Large intestine (tissue), 3 donors: ENCODE measurements at regions not wholly inside any gene's neighbourhood (a gene's known extent, or its start where the extent isn't known, plus 50 kb on each side); places are given as distances from the start of the nearest gene placed in this dataset.

Experiments
- DNase-seq, 2 donors: peaks; one replicate each; pipeline versions ENCODE4 v3.0.0 to v3.0.0-alpha.2; 2013
- H3K27ac ChIP-seq: one replicate; pipeline ENCODE4 v1.5.1; 2013; ENCODE audit warnings: low read length
- H3K27me3 ChIP-seq: 2 replicates; pipeline ENCODE4 v1.6.1; 2013; ENCODE audit warnings: low read length; ENCODE audit not compliant: control insufficient read depth, insufficient read depth
- H3K36me3 ChIP-seq: 2 replicates; pipeline ENCODE4 v1.6.1; 2013; ENCODE audit warnings: low read length; ENCODE audit not compliant: control insufficient read depth, insufficient read depth
- H3K4me1 ChIP-seq: one replicate; pipeline ENCODE4 v1.6.1; 2013; ENCODE audit warnings: low read length; ENCODE audit not compliant: control insufficient read depth, insufficient read depth
- H3K4me3 ChIP-seq: one replicate; pipeline ENCODE4 v1.5.1; 2013; ENCODE audit warnings: low read length
- H3K9me3 ChIP-seq: one replicate; pipeline ENCODE4 v1.6.1; 2013; ENCODE audit warnings: mild to moderate bottlenecking, low read depth, low read length, moderate library complexity; ENCODE audit not compliant: control insufficient read depth
- WGBS: methylation state at CpG from one replicate; pipeline ENCODE4 v1.1.5; 2013; ENCODE audit warnings: low lambda C conversion rate; ENCODE audit not compliant: insufficient coverage; 5-methylcytosine and 5-hydroxymethylcytosine counted together

GRCh38 chr10:36344240-36345174 lies 702.4 kb upstream of the FZD8 start:
- Histone ChIP-seq H3K4me1 (no peaks in the 10 kb centered on the region), H3K4me3 (no peak overlapping the region), H3K27me3 (no peaks in the 10 kb centered on the region), H3K27ac (no peak overlapping the region), H3K36me3 (no peaks in the 10 kb centered on the region), H3K9me3 (no peaks in the 10 kb centered on the region)
- 70% methylated on average over 2 of the region's 6 CpGs for WGBS
- no peak for DNase-seq

GRCh38 chr10:36342781-36343180 lies 700.7 kb upstream of the FZD8 start:
- no peaks in the 10 kb centered on the region for H3K27me3 ChIP-seq
- no peaks in the 10 kb centered on the region for H3K4me1 ChIP-seq
- no peak overlapping the region for H3K27ac ChIP-seq
- no peak for DNase-seq
- WGBS = 67% methylated on average over 2 of the region's 2 CpGs
- no peaks in the 10 kb centered on the region for H3K36me3 ChIP-seq
- no peaks in the 10 kb centered on the region for H3K9me3 ChIP-seq
- no peak overlapping the region for H3K4me3 ChIP-seq

- no peaks in the 10 kb centered on the region for H3K4me1 ChIP-seq
- no CpG with 5 or more reads among the region's 1 CpG for WGBS
- DNase-seq = no peak
- H3K27me3 ChIP-seq = no peaks in the 10 kb centered on the region
- no peak overlapping the region for H3K27ac ChIP-seq
- H3K4me3 ChIP-seq = no peak overlapping the region
- no peaks in the 10 kb centered on the region for H3K36me3 ChIP-seq
- no peaks in the 10 kb centered on the region for H3K9me3 ChIP-seq
Observed at GRCh38 chr10:36341471-36341870, 699.4 kb upstream of the FZD8 start.

- no peaks in the 10 kb centered on the region for H3K4me1 ChIP-seq
- H3K27me3 ChIP-seq = no peaks in the 10 kb centered on the region
- no peak overlapping the region for H3K4me3 ChIP-seq
- H3K36me3 ChIP-seq = no peaks in the 10 kb centered on the region
- WGBS = 71% methylated on average over 1 of the region's 2 CpGs
- DNase-seq = no peak
- H3K27ac ChIP-seq = no peak overlapping the region
- no peaks in the 10 kb centered on the region for H3K9me3 ChIP-seq
Observed at GRCh38 chr10:36336315-36336714, 694.2 kb upstream of the FZD8 start.

- H3K4me3 ChIP-seq = no peak overlapping the region
- H3K27ac ChIP-seq = no peak overlapping the region
- H3K9me3 ChIP-seq = no peaks in the 10 kb centered on the region
- no peaks in the 10 kb centered on the region for H3K4me1 ChIP-seq
- WGBS = 67% methylated on average over 1 of the region's 2 CpGs
- no peaks in the 10 kb centered on the region for H3K36me3 ChIP-seq
- DNase-seq = no peak
- no peaks in the 10 kb centered on the region for H3K27me3 ChIP-seq
Observed at GRCh38 chr10:36333446-36333845, 691.4 kb upstream of the FZD8 start.

GRCh38 chr10:36332926-36333325 lies 690.8 kb upstream of the FZD8 start:
- no CpG with 5 or more reads among the region's 3 CpGs for WGBS
- Histone ChIP-seq H3K27me3 (no peaks in the 10 kb centered on the region), H3K9me3 (no peaks in the 10 kb centered on the region), H3K36me3 (no peaks in the 10 kb centered on the region), H3K4me3 (no peak overlapping the region), H3K27ac (no peak overlapping the region), H3K4me1 (no peaks in the 10 kb centered on the region)
- no peak for DNase-seq

- Histone ChIP-seq H3K36me3 (no peaks in the 10 kb centered on the region), H3K27ac (no peak overlapping the region), H3K4me3 (no peak overlapping the region), H3K9me3 (no peaks in the 10 kb centered on the region), H3K4me1 (no peaks in the 10 kb centered on the region), H3K27me3 (no peaks in the 10 kb centered on the region)
- 100% methylated on average over 2 of the region's 3 CpGs for WGBS
- DNase-seq = no peak
Observed at GRCh38 chr10:36331121-36331520, 689.0 kb upstream of the FZD8 start.

GRCh38 chr10:36325815-36326214 lies 683.7 kb upstream of the FZD8 start:
- no peaks in the 10 kb centered on the region for H3K36me3 ChIP-seq
- no peak overlapping the region for H3K4me3 ChIP-seq
- H3K27me3 ChIP-seq = no peaks in the 10 kb centered on the region
- whole genome bisulfite sequencing = no CpG with 5 or more reads among the region's 2 CpGs
- H3K27ac ChIP-seq = no peak overlapping the region
- DNase-seq = no peak
- H3K9me3 ChIP-seq = no peaks in the 10 kb centered on the region
- no peaks in the 10 kb centered on the region for H3K4me1 ChIP-seq

- H3K27me3 ChIP-seq = no peaks in the 10 kb centered on the region
- no peak overlapping the region for H3K27ac ChIP-seq
- H3K4me3 ChIP-seq = no peak overlapping the region
- H3K36me3 ChIP-seq = no peaks in the 10 kb centered on the region
- 100% methylated on average over 1 of the region's 2 CpGs for WGBS
- no peak for DNase-seq
- no peaks in the 10 kb centered on the region for H3K4me1 ChIP-seq
- no peaks in the 10 kb centered on the region for H3K9me3 ChIP-seq
Observed at GRCh38 chr10:36324831-36325230, 682.7 kb upstream of the FZD8 start.

GRCh38 chr10:36313142-36313541 lies 671.0 kb upstream of the FZD8 start:
- no peaks in the 10 kb centered on the region for H3K36me3 ChIP-seq
- H3K27ac ChIP-seq = no peak overlapping the region
- H3K9me3 ChIP-seq = no peaks in the 10 kb centered on the region
- no peak for DNase-seq
- WGBS = no CpG with 5 or more reads among the region's 7 CpGs
- no peak overlapping the region for H3K4me3 ChIP-seq
- H3K4me1 ChIP-seq = no peaks in the 10 kb centered on the region
- no peaks in the 10 kb centered on the region for H3K27me3 ChIP-seq

GRCh38 chr10:36303896-36304295 lies 661.8 kb upstream of the FZD8 start:
- Histone ChIP-seq H3K9me3 (no peaks in the 10 kb centered on the region), H3K27me3 (no peaks in the 10 kb centered on the region), H3K4me1 (no peaks in the 10 kb centered on the region), H3K27ac (no peak overlapping the region), H3K4me3 (no peak overlapping the region), H3K36me3 (no peaks in the 10 kb centered on the region)
- DNase-seq = no peak
